GM19238 (cell line): ENCODE measurements at regions not wholly inside any gene's neighbourhood (a gene's known extent, or its start where the extent isn't known, plus 50 kb on each side); places are given as distances from the start of the nearest gene placed in this dataset.
"Not testable (repeated sequence)": the region's sequence is repeated elsewhere in the genome, so short reads cannot be mapped to it uniquely, and the experiment has no call there.

ENCODE experiments used
- DNase-seq: peaks from one replicate; pipeline ENCODE4 v3.0.0; 2011; ENCODE audit warnings: low spot score; ENCODE audit not compliant: insufficient read length

DNA sequence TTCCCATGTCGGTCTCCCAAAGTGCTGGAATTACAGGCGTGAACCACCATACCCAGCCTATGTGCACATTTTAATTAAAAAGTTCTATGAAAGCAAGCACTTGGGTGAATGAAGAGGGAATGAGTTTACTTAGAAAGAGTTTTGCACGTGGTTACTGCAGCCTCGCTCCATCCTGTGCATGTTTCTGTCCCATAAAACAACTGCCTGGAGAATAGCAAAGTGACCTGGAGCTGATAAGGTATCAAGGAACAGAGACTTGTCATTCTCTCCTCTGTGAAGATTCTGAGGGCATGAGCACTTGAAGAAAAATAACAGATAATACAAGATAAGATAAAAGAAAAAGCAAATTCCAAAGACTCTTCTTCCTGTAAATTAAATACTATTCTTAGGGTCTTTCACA, 112.2 kb upstream of the JCAD start:
- no peak for DNase-seq

DNA sequence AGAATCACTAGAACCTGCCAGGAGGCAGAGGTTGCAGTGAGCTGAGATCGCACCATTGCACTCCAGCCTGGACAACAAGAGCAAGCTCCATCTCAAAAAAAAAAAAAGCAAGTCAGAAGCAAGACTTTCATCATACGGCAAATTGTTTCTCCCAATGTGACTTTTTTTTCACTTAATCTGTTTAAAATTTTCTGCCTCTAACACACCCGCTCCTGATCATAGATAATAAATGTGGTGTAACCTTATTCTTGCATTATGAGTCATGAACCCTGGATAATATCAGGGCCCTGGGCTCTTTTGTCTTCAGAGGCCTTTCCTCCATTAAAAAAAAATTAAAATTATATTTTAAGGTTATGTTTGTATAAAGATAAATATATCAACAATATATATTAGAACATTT, 111.4 kb upstream of the JCAD start:
- no peak for DNase-seq

GRCh38 chr10:30170146-30170545, 110.8 kb upstream of the JCAD start:
- DNase-seq, result no peak

DNA sequence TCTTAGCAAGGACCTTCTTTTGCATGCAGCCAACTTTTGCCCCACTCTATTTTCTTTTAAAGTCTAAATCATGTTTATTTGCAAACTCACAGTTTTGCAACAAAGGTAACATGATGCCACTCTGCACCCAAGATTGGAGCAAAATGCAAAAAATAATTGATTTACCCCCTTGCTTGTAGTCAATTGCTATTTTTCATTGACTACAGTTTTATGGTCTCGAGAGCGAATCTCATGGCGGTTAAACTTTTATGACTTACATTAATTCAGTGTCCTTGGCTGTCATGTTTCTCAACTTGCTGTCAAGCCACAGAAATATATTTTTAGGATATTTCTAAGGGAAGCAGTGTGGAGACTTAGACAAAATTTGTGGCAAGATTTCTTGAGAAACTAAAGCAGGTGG, 110.0 kb upstream of the JCAD start:
- DNase-seq, result no peak

GRCh38 chr10:30166929-30167328, 107.5 kb upstream of the JCAD start:
- no peak for DNase-seq

DNA sequence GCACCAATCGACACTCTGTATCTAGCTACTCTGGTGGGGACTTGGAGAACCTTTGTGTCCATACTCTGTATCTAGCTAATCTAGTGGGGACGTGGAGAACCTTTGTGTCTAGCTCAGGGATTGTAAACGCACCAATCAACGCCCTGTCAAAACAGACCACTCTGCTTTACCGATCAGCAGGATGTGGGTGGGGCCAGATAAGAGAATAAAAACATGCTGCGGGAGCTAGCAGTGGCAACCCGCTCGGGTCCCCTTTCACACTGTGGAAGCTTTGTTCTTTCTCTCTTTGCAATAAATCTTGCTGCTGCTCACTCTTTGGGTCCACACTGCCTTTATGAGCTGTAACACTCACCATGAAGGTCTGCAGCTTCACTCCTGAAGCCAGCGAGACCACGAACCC, 104.0 kb upstream of the JCAD start:
- not testable (repeated sequence) for DNase-seq

- not testable (repeated sequence) for DNase-seq
Observed at GRCh38 chr10:30162796-30163195, 103.4 kb upstream of the JCAD start.

DNA sequence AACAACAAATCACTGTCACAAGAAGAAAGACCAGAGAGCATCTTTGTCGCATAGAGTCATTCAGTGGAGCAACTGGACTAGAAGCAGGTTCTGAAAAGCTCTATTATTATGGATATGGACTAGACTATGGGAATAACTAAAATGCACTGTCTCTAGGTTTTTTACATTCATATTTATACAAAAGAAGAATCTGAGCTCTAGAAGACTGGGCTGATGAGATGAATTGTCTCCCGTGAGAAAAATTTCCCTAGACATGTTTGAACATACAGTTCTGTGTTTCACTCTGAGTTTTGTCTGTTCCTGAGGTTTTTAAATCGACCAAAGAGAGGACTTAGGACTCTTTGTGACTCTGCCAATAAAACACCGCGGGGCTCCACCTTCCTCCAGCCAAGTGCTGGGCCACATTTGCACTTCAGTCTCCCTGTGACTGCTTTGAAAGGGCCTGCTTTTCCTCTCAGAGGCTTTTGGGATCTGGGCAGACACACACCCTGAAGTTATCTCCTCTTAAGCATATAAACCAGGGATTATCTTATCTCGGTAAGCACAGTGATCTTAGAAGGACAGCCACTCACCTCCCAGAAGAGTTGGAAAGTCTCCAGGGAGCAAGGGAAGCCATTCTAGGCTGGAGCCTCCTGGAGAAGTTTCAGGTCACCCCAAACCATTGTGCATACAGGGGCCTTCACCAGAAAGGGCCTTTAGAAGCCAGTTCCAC, 101.0 kb upstream of the JCAD start:
- no peak for DNase-seq

GRCh38 chr10:30159614-30160013, 100.2 kb upstream of the JCAD start:
- not testable (repeated sequence) for DNase-seq

DNA sequence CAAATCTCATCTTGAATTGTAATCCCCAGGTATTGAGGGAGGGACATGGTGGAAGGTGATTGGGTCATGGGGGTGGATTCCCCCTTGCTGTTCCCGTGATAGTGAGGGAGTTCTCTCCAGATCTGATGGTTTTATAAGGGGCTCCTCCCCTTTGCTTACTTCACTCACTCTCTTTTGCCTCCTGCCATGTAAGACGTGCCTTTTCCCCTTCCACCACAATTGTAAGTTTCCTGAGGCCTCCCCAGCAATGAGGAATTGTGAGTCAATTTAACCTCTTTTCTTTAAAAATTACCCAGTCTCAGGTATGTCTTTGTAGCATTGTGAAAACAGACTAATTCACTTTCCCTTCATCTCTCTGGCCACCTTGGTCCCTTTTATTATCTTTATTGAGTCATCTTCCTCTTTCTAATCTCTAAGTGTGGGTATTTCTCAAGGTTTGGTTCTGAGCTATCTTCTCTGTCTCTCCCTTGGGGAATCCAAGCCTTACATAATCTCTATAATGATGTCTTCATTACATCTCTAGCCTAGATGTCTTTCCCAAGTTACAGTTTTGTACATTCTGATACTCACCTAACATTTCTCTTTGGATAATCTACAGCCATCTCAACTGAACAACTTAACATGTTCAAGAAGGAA, 99.1 kb upstream of the JCAD start:
- no peak for DNase-seq

DNA sequence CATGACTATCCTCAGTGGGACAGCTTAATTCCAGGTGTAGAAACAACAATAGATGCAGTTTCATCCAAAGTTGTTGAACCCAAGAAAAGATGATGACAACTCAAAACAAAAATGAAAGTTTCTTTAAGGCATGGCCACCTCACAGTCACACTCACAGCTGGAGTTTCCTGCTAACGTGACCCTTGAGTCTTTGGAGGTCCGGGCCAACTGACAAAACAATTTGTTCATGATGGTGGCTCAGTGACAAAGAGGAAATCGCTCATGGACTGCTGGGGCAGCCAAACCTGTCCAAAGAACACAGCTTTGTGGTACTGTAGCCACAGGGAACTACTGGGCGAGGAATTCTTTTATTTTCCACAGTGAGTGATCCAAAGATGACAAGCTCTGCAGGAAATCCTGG, 96.0 kb upstream of the JCAD start:
- DNase-seq, result no peak

DNA sequence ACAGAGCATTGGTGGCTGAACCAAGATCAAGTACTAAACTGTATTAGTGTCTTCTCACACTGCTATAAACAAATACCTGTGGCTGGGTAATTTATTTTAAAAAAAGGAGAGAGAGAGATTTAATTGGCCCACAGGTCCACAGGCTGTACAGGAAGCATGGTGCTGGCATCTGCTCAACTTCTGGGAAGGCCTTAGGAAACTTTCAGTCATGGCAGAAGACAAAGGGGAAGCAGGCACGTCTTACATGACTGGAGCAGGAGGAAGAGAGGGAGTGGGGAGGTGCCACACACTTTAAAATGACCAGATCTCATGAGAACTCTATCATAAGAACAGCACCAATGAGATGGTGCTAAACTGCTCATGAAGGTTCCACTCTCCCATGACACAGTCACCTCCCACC, 95.2 kb upstream of the JCAD start:
- no peak for DNase-seq

DNA sequence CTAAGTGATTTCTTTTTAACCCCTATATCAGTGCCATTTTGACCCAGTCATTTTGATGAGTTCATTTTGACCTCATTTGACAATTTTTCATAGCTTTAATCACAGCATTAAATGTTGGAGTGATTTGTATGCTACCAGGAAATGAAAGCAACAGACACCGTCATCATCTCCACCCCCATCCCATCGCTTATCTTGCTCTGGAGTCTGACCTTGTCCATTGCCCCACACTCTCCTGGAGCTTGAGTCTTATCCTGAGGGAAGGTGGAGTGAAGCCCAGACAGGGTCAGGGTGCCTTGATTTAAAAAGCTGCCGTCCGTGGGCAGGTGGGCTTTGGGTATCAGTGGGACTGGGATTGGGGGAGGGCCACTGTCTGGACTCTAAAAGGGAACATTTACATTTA, 94.7 kb upstream of the JCAD start:
- no peak for DNase-seq

DNA sequence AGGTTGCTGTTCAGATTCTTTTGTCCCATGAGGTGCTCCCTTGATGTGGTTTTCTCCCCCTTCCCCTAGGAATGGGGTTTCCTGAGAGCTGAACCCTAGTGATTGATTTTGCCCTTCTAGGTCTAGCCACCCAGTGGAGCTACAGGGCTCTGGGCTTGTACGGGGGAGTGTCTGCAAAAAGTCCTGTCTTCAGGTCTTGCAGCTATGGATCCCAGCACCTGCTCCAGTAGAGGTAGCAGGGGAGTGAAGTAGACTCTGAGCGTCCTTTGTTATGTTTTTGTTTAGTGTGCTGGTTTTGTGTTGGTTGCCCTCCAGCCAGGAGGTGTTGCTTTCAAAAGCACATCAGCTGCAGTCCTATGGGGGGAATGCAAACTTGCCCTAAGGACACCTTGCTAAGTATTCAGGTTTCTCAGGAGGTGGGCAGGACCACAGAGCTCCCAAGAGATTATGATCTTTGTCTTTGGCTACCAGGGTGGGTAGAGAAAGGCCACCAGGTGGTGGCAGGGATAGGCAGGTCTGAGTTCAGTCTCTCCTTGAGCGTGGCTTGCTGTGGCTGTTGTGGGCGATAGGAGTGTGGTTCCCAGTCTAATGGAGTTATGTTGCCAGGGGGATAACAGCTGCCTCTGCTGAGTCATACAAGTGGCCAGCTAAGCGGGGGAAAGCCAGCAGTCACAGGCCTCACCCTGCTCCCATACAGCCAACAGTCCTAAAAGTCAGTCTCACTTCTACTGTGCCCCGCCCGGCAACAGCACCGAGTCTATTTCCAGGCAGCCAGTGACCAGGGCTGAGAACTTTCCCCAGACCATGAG, 92.4 kb upstream of the JCAD start:
- no peak for DNase-seq

DNA sequence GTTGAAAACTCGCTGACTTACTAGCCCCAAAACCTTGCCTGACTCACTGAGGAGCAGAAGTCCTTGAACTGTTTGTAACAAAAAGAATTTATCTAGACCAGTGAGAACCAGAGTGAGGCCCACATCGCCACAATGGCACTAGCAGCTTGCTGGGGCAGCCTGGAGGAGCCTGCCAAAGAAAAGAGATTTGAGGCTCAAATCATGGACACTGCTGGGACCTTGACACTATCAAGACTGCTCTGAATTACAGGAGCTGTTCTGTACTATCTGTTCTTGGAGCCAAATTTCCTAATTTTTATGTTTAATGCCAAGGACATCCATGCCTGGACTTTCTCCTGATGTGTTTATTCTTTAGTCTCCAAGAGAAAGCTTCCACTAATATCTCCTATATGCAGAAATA, 82.0 kb upstream of the JCAD start:
- no peak for DNase-seq

GRCh38 chr10:30134171-30134945, 75.0 kb upstream of the JCAD start:
- no peak for DNase-seq

DNA sequence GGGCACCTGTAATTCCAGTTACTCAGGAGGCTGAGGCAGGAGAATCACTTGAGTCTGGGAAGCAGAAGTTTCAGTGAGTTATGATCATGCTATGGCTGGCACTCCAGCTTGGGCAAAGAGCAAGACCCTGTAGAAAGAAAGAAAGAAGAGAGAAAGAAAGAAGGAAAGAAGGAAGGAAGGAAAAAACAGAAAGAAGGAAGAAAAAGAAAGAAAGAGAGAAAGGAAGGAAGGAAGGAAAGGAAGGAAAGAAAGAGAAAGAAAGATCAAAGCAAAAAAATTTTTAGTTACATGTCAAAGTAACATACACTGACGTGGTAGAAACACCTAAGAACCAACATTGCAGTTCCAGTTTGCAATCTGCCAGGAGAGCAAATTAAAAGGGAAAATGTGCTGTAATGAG, 73.8 kb upstream of the JCAD start:
- no peak for DNase-seq

DNA sequence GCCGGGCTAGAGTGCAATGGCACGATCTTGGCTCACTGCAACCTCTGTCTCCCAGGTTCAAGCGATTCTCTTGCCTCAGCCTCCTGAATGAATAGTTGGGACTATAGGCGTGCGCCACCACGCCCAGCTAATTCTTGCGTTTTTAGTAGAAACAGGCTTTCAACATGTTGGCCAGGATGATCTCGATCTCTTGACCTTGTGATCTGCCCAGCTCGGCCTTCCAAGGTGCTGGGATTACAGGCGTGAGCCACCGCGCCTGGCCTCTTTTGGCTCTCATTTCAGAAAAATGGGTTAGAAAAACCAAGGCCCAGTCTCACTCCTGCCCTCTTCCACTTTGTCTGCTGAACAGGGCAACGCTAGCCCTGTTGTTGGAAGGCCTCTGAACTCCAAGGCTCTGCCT, 72.0 kb upstream of the JCAD start:
- not testable (repeated sequence) for DNase-seq

DNA sequence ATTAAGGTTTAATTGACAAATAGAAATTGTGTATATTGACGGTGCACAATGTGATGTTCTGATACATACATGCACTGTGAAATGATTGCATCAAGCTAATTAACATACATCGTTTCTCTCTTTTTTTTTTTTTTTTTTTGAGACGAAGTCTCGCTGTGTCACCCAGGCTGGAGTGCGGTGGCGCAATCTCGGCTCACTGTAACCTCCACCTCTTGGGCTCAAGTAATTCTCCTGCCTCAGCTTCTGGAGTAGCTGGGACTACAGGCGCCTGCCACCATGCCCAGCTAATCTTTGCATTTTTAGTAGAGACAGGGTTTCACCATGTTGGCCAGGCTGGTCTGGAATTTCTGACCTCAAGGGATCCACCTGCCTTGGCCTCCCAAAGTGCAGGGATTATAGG, 69.9 kb upstream of the JCAD start:
- DNase-seq, result not testable (repeated sequence)

- no peak for DNase-seq
Observed at GRCh38 chr10:30127120-30127541, 67.7 kb upstream of the JCAD start.

GRCh38 chr10:30125496-30125895, 66.1 kb upstream of the JCAD start:
- no peak for DNase-seq

DNA sequence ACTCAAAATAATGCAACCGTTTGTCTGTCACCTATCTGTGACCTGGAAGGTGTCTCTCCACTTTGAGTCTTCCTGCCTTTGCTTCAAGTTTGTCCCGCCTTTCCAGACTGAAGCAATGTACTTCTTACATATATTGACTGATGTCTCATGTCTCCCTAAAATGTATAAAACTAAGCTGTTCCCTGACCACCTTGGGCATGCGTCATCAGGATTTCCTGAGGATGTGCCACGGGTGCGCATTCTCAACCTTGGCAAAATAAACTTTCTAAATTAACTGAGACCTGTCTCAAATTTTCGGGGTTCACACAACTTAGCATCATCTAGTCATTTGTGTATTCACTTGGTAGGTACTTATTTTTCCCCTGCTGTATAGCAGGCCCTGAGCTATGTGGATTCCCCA, 65.3 kb upstream of the JCAD start:
- DNase-seq, result no peak
